ENCODE measurements at regions not wholly inside any gene's neighbourhood (a gene's known extent, or its start where the extent isn't known, plus 50 kb on each side); places are given as distances from the start of the nearest gene placed in this dataset.
"Not testable (repeated sequence)": the region's sequence is repeated elsewhere in the genome, so short reads cannot be mapped to it uniquely, and the experiment has no call there.

DNA sequence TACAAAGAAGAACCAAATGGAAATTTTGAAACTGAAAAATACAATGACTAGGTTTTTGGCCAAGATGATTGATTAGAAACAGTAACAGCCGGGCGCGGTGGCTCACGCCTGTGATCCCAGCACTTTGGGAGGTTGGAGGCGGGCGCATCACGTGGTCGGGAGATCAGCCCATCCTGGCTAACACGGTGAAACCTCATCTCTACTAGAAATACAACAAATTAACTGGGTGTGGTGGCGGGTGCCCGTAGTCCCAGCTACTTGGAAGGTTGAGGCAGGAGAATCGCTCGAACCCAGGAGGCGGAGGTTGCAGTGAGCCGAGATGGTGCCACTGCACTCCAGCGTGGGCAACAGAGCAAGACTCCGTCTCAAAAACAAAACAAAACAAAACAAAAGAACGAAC lies 785.8 kb upstream of the DDX18 start:
- H3K4me3 ChIP-seq (ENCODE audit: low read depth in 1 of 5, low read length in 5 of 5); H3K27me3 ChIP-seq (ENCODE audit: control insufficient read depth in 5 of 5, insufficient read depth in 4 of 5, low read length in 5 of 5); H3K4me1 ChIP-seq (ENCODE audit: control insufficient read depth in 5 of 5, insufficient read depth in 5 of 5, low read length in 5 of 5); H3K9ac ChIP-seq (ENCODE audit: low read length in 5 of 5); H3K36me3 ChIP-seq (ENCODE audit: control insufficient read depth in 5 of 5, insufficient read depth in 5 of 5, low read length in 5 of 5); H3K27ac ChIP-seq (ENCODE audit: low read depth, low read length): not testable (repeated sequence)
- H3K9me3 ChIP-seq (ENCODE audit: control insufficient read depth in 5 of 5, low read length in 5 of 5): peaks cover 0 to 11% (median 3%) of the 10 kb centered on the region in 5 donors

GRCh38 chr2:117055499-117056375 lies 758.8 kb upstream of the DDX18 start:
- H3K36me3 ChIP-seq (ENCODE audit: control insufficient read depth in 5 of 5, insufficient read depth in 5 of 5, low read length in 5 of 5): no peaks in the 10 kb centered on the region
- no peak overlapping the region for H3K4me3 ChIP-seq (ENCODE audit: low read depth in 1 of 5, low read length in 5 of 5)
- peaks cover 0 to 6% (median 0%) of the 10 kb centered on the region in 5 donors for H3K9me3 ChIP-seq (ENCODE audit: control insufficient read depth in 5 of 5, low read length in 5 of 5)
- no peaks in the 10 kb centered on the region for H3K27me3 ChIP-seq (ENCODE audit: control insufficient read depth in 5 of 5, insufficient read depth in 4 of 5, low read length in 5 of 5)
- no peaks in the 10 kb centered on the region for H3K4me1 ChIP-seq (ENCODE audit: control insufficient read depth in 5 of 5, insufficient read depth in 5 of 5, low read length in 5 of 5)
- no peak overlapping the region for H3K27ac ChIP-seq (ENCODE audit: low read depth, low read length)
- no peak overlapping the region for H3K9ac ChIP-seq (ENCODE audit: low read length in 5 of 5)

DNA sequence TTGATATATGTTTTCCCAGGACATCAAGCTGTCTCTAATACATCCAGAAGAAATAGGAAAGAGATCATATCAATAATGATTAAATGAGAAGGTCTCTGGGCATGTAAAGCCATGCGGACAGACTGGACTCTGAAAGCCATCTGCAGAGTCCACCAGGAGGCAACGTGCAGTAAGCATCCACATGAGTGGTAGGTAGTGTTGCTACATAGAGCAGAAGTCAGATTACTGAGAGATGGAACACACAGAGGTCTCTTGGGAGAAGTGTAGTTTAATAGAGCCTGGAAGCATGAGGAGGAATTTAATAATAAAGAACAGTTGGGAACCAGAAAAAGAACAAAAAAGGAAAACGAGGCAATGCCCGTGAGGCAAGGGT lies 758.1 kb upstream of the DDX18 start:
- H3K4me3 ChIP-seq (ENCODE audit: low read depth in 1 of 5, low read length in 5 of 5): no peak overlapping the region
- no peak overlapping the region for H3K27ac ChIP-seq (ENCODE audit: low read depth, low read length)
- H3K36me3 ChIP-seq (ENCODE audit: control insufficient read depth in 5 of 5, insufficient read depth in 5 of 5, low read length in 5 of 5): no peaks in the 10 kb centered on the region
- H3K27me3 ChIP-seq (ENCODE audit: control insufficient read depth in 5 of 5, insufficient read depth in 4 of 5, low read length in 5 of 5): no peaks in the 10 kb centered on the region
- H3K4me1 ChIP-seq (ENCODE audit: control insufficient read depth in 5 of 5, insufficient read depth in 5 of 5, low read length in 5 of 5): no peaks in the 10 kb centered on the region
- H3K9ac ChIP-seq (ENCODE audit: low read length in 5 of 5): no peak overlapping the region
- H3K9me3 ChIP-seq (ENCODE audit: control insufficient read depth in 5 of 5, low read length in 5 of 5): peaks cover 0 to 6% (median 0%) of the 10 kb centered on the region in 5 donors

DNA sequence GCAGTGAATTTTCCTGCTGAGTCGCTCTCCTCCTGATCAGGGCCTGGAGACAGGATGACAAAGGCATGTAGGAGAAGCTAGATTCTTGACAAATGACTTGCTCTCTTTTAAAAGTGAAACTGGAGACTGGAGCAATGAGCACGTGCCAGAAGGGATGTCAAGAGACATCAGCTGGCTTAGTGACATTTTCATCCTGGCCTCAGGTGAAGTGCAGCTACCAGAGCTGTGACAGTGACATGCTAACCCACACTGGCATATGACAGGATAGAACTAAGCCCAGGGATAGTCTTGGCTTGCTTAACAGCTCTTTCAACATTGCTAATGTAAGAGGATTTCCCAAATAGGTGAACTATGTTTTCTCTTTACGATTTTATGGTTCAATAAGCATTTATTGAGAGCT lies 757.5 kb upstream of the DDX18 start:
- no peaks in the 10 kb centered on the region for H3K27me3 ChIP-seq (ENCODE audit: control insufficient read depth in 5 of 5, insufficient read depth in 4 of 5, low read length in 5 of 5)
- peaks cover 0 to 6% (median 0%) of the 10 kb centered on the region in 5 donors for H3K9me3 ChIP-seq (ENCODE audit: control insufficient read depth in 5 of 5, low read length in 5 of 5)
- H3K4me1 ChIP-seq (ENCODE audit: control insufficient read depth in 5 of 5, insufficient read depth in 5 of 5, low read length in 5 of 5): no peaks in the 10 kb centered on the region
- no peaks in the 10 kb centered on the region for H3K36me3 ChIP-seq (ENCODE audit: control insufficient read depth in 5 of 5, insufficient read depth in 5 of 5, low read length in 5 of 5)
- no peak overlapping the region for H3K27ac ChIP-seq (ENCODE audit: low read depth, low read length)
- H3K4me3 ChIP-seq (ENCODE audit: low read depth in 1 of 5, low read length in 5 of 5): no peak overlapping the region
- H3K9ac ChIP-seq (ENCODE audit: low read length in 5 of 5): no peak overlapping the region

DNA sequence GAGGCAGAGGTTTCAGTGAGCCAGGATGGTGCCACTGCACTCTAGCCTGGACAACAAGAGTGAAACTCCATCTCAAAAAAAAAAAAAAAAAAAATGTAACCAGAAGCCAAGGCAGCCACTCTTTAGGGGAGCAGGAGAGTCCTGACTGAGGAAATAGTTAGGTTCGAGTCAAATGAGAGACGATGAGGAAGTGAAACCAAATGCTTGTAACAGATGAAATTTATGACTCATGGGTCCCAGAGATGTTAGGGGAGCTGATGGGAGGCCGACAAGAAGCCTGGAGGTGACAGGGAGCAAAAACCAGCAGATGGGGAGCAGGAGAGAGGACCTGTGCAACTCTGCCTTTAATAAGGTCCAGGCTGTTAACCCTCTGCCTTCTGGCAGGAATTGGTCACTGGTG lies 756.1 kb upstream of the DDX18 start:
- Histone ChIP-seq H3K9me3 (ENCODE audit: control insufficient read depth in 5 of 5, low read length in 5 of 5) (peaks cover 0 to 6% (median 0%) of the 10 kb centered on the region in 5 donors), H3K9ac (ENCODE audit: low read length in 5 of 5) (no peak overlapping the region), H3K4me1 (ENCODE audit: control insufficient read depth in 5 of 5, insufficient read depth in 5 of 5, low read length in 5 of 5) (no peaks in the 10 kb centered on the region), H3K27ac (ENCODE audit: low read depth, low read length) (no peak overlapping the region), H3K36me3 (ENCODE audit: control insufficient read depth in 5 of 5, insufficient read depth in 5 of 5, low read length in 5 of 5) (no peaks in the 10 kb centered on the region), H3K4me3 (ENCODE audit: low read depth in 1 of 5, low read length in 5 of 5) (no peak overlapping the region), H3K27me3 (ENCODE audit: control insufficient read depth in 5 of 5, insufficient read depth in 4 of 5, low read length in 5 of 5) (no peaks in the 10 kb centered on the region)

GRCh38 chr2:117064021-117064420 lies 750.5 kb upstream of the DDX18 start:
- Histone ChIP-seq H3K36me3 (ENCODE audit: control insufficient read depth in 5 of 5, insufficient read depth in 5 of 5, low read length in 5 of 5) (no peaks in the 10 kb centered on the region), H3K4me3 (ENCODE audit: low read depth in 1 of 5, low read length in 5 of 5) (no peak overlapping the region), H3K9ac (ENCODE audit: low read length in 5 of 5) (no peak overlapping the region), H3K9me3 (ENCODE audit: control insufficient read depth in 5 of 5, low read length in 5 of 5) (no peaks in the 10 kb centered on the region), H3K27me3 (ENCODE audit: control insufficient read depth in 5 of 5, insufficient read depth in 4 of 5, low read length in 5 of 5) (no peaks in the 10 kb centered on the region), H3K27ac (ENCODE audit: low read depth, low read length) (no peak overlapping the region), H3K4me1 (ENCODE audit: control insufficient read depth in 5 of 5, insufficient read depth in 5 of 5, low read length in 5 of 5) (no peaks in the 10 kb centered on the region)

DNA sequence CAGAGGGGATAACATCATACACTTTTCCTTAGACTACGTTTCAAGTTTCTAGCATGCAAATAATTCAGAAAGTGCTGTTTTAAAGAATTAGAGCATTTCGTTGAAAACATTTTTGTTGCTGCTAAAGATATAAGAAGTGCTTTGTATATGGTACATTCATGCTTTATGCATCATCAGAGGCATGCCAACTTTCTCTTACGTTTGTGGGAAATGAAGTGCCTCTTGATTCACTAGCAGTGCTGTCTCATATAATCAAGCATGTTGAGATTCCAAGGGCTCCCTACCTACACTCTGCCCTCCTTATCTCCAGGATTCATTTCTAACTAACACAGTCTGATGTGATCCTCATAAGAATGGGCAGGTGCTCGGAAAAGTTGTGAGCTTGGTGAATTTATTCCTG lies 748.6 kb upstream of the DDX18 start:
- H3K4me3 ChIP-seq (ENCODE audit: low read depth in 1 of 5, low read length in 5 of 5): no peak overlapping the region
- no peak overlapping the region for H3K9ac ChIP-seq (ENCODE audit: low read length in 5 of 5)
- no peaks in the 10 kb centered on the region for H3K4me1 ChIP-seq (ENCODE audit: control insufficient read depth in 5 of 5, insufficient read depth in 5 of 5, low read length in 5 of 5)
- H3K27ac ChIP-seq (ENCODE audit: low read depth, low read length): no peak overlapping the region
- H3K36me3 ChIP-seq (ENCODE audit: control insufficient read depth in 5 of 5, insufficient read depth in 5 of 5, low read length in 5 of 5): no peaks in the 10 kb centered on the region
- no peaks in the 10 kb centered on the region for H3K27me3 ChIP-seq (ENCODE audit: control insufficient read depth in 5 of 5, insufficient read depth in 4 of 5, low read length in 5 of 5)
- peaks cover 0 to 4% (median 0%) of the 10 kb centered on the region in 5 donors for H3K9me3 ChIP-seq (ENCODE audit: control insufficient read depth in 5 of 5, low read length in 5 of 5)

GRCh38 chr2:117067900-117068299 lies 746.6 kb upstream of the DDX18 start:
- H3K27me3 ChIP-seq (ENCODE audit: control insufficient read depth in 5 of 5, insufficient read depth in 4 of 5, low read length in 5 of 5): no peaks in the 10 kb centered on the region
- peaks cover 0 to 4% (median 0%) of the 10 kb centered on the region in 5 donors for H3K9me3 ChIP-seq (ENCODE audit: control insufficient read depth in 5 of 5, low read length in 5 of 5)
- H3K4me1 ChIP-seq (ENCODE audit: control insufficient read depth in 5 of 5, insufficient read depth in 5 of 5, low read length in 5 of 5): no peaks in the 10 kb centered on the region
- H3K4me3 ChIP-seq (ENCODE audit: low read depth in 1 of 5, low read length in 5 of 5): no peak overlapping the region
- no peak overlapping the region for H3K9ac ChIP-seq (ENCODE audit: low read length in 5 of 5)
- H3K36me3 ChIP-seq (ENCODE audit: control insufficient read depth in 5 of 5, insufficient read depth in 5 of 5, low read length in 5 of 5): no peaks in the 10 kb centered on the region
- no peak overlapping the region for H3K27ac ChIP-seq (ENCODE audit: low read depth, low read length)

- Histone ChIP-seq H3K9ac (ENCODE audit: low read length in 5 of 5) (no peak overlapping the region), H3K4me3 (ENCODE audit: low read depth in 1 of 5, low read length in 5 of 5) (no peak overlapping the region), H3K4me1 (ENCODE audit: control insufficient read depth in 5 of 5, insufficient read depth in 5 of 5, low read length in 5 of 5) (no peaks in the 10 kb centered on the region), H3K36me3 (ENCODE audit: control insufficient read depth in 5 of 5, insufficient read depth in 5 of 5, low read length in 5 of 5) (no peaks in the 10 kb centered on the region), H3K27ac (ENCODE audit: low read depth, low read length) (no peak overlapping the region), H3K27me3 (ENCODE audit: control insufficient read depth in 5 of 5, insufficient read depth in 4 of 5, low read length in 5 of 5) (no peaks in the 10 kb centered on the region), H3K9me3 (ENCODE audit: control insufficient read depth in 5 of 5, low read length in 5 of 5) (peaks cover 0 to 4% (median 0%) of the 10 kb centered on the region in 5 donors)
Measured at GRCh38 chr2:117068371-117068770, 746.1 kb upstream of the DDX18 start.

GRCh38 chr2:117071556-117072102 lies 742.9 kb upstream of the DDX18 start:
- Histone ChIP-seq H3K36me3 (ENCODE audit: control insufficient read depth in 5 of 5, insufficient read depth in 5 of 5, low read length in 5 of 5) (no peaks in the 10 kb centered on the region), H3K9ac (ENCODE audit: low read length in 5 of 5) (no peak overlapping the region), H3K9me3 (ENCODE audit: control insufficient read depth in 5 of 5, low read length in 5 of 5) (peaks cover 0 to 7% (median 0%) of the 10 kb centered on the region in 5 donors), H3K27ac (ENCODE audit: low read depth, low read length) (no peak overlapping the region), H3K4me3 (ENCODE audit: low read depth in 1 of 5, low read length in 5 of 5) (no peak overlapping the region), H3K4me1 (ENCODE audit: control insufficient read depth in 5 of 5, insufficient read depth in 5 of 5, low read length in 5 of 5) (no peaks in the 10 kb centered on the region), H3K27me3 (ENCODE audit: control insufficient read depth in 5 of 5, insufficient read depth in 4 of 5, low read length in 5 of 5) (no peaks in the 10 kb centered on the region)
